Cardiac muscle cell (in vitro differentiated cells and primary cell): ENCODE measurements at regions not wholly inside any gene's neighbourhood (a gene's known extent, or its start where the extent isn't known, plus 50 kb on each side); places are given as distances from the start of the nearest gene placed in this dataset.

Experiments
- DNase-seq, 2 donors: peaks; one replicate each; pipeline versions ENCODE4 v3.0.0 to v3.0.0-alpha.2; 2010 to 2017; ENCODE audit warnings: low read depth in 1 of 2, low spot score in 1 of 2
- H3K27ac ChIP-seq: fragments of 200-600 bp; sonication (generic); 2 replicates; pipeline ENCODE4 v1.5.1; 2016
- H3K27me3 ChIP-seq: fragments of 200-600 bp; sonication (generic); 2 replicates; pipeline ENCODE4 v1.6.0; 2016; ENCODE audit warnings: control low read depth
- H3K36me3 ChIP-seq: fragments of 200-600 bp; sonication (generic); 2 replicates; pipeline ENCODE4 v1.5.1; 2016; ENCODE audit warnings: control low read depth
- H3K4me1 ChIP-seq: fragments of 200-600 bp; sonication (generic); 2 replicates; pipeline ENCODE4 v1.8.1; 2017; ENCODE audit warnings: low read depth, mild to moderate bottlenecking, mixed run types
- H3K4me3 ChIP-seq: fragments of 200-600 bp; sonication (generic); 2 replicates; pipeline ENCODE4 v1.5.1; 2016; ENCODE audit warnings: mild to moderate bottlenecking
- H3K9me3 ChIP-seq: fragments of 200-600 bp; sonication (generic); 2 replicates; pipeline ENCODE4 v1.5.1; 2017; ENCODE audit warnings: low read depth, mild to moderate bottlenecking, control low read depth
- CTCF ChIP-seq: IDR thresholded peaks from 2 replicates; pipeline ENCODE4 v1.5.1; 2012; ENCODE audit warnings: low read depth, mild to moderate bottlenecking, low read length

GRCh38 chr21:35974775-35975174 is 85.6 kb downstream of the SETD4 start:
- peak in 1 of 2 donors; percentile 61 for DNase-seq
- Histone ChIP-seq H3K9me3 (no peaks in the 10 kb centered on the region), H3K27ac (no peak overlapping the region), H3K27me3 (no peaks in the 10 kb centered on the region), H3K4me1 (no peaks in the 10 kb centered on the region), H3K4me3 (no peak overlapping the region), H3K36me3 (no peaks in the 10 kb centered on the region)
- TF ChIP-seq CTCF, result no peak

DNA sequence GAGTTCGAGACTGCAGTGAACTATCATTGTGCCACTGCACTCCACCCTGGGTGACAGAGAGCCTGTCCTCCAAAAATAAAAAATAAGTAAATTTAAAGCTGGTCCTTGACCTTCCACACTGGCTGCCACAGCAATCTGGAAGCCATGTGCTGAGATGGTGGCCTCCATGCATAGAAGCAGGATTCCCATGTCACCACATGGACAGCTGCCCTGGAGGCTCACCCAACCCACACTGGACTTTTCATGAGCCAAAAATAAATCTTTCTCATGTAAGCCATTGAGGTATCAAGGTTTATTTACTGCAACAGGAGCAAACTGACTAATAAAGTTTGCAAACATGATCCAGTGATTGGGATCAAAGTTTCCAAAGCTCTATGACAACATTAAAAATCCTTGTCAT is 88.5 kb downstream of the SETD4 start:
- Histone ChIP-seq H3K4me1 (no peaks in the 10 kb centered on the region), H3K27me3 (no peaks in the 10 kb centered on the region), H3K4me3 (no peak overlapping the region), H3K36me3 (no peaks in the 10 kb centered on the region), H3K9me3 (no peaks in the 10 kb centered on the region), H3K27ac (no peak overlapping the region)
- DNase-seq, result no peak
- TF ChIP-seq CTCF, result no peak

DNA sequence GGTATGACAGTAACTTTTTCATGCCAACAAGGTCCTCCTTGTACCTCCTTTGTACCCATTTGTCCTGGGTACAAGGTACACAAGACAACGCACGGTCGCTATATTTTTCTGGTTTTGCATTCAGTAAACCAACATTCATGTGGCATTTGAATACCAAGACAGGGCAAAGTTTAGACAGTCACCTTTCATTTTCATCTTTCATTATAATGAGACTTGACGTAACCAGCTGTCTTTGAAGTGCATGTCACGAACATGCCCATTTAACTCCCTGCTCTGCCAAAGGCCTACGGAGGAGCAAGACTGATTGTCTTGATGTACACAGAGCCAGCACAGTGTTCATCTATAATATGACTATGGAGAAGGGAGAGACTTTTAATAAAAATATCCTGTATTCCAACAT is 91.0 kb downstream of the SETD4 start:
- Histone ChIP-seq H3K4me1 (no peaks in the 10 kb centered on the region), H3K36me3 (no peaks in the 10 kb centered on the region), H3K9me3 (no peaks in the 10 kb centered on the region), H3K27ac (no peak overlapping the region), H3K27me3 (no peaks in the 10 kb centered on the region), H3K4me3 (no peak overlapping the region)
- DNase-seq, result no peak
- no peak for TF ChIP-seq CTCF

DNA sequence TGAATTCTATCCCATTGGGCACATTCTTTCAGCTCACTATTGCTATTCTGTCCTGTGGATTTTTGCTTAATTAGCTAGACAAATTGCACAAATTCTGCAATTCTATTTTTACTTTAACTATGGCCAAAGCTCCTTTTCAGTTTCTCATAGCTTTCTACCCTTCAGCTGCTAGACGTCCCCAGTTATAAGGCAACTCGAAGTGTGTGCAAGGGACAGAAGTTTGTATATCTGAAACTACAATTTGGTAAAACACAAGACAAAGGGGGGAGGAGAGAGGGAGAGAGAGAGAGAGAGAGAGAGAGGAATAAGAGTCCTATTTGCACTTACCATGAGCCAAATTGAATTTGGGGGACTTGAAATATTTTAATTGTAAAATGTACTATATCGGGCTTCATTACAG is 91.8 kb downstream of the SETD4 start:
- TF ChIP-seq CTCF, result no peak
- DNase-seq, result no peak
- no peaks in the 10 kb centered on the region for H3K36me3 ChIP-seq
- H3K4me3 ChIP-seq, result no peak overlapping the region
- no peaks in the 10 kb centered on the region for H3K27me3 ChIP-seq
- H3K9me3 ChIP-seq, result no peaks in the 10 kb centered on the region
- no peak overlapping the region for H3K27ac ChIP-seq
- H3K4me1 ChIP-seq, result no peaks in the 10 kb centered on the region

GRCh38 chr21:35965699-35966098 is 94.6 kb downstream of the SETD4 start:
- no peaks in the 10 kb centered on the region for H3K4me1 ChIP-seq

More at GRCh38 chr21:35965699-35966098, 94.6 kb downstream of the SETD4 start:
- no peak for TF ChIP-seq CTCF
- H3K9me3 ChIP-seq, result no peaks in the 10 kb centered on the region
- DNase-seq, result no peak
- H3K36me3 ChIP-seq, result no peaks in the 10 kb centered on the region
- no peak overlapping the region for H3K4me3 ChIP-seq
- no peaks in the 10 kb centered on the region for H3K27me3 ChIP-seq
- no peak overlapping the region for H3K27ac ChIP-seq
